GM18858 (cell line): ENCODE measurements at regions not wholly inside any gene's neighbourhood (a gene's known extent, or its start where the extent isn't known, plus 50 kb on each side); places are given as distances from the start of the nearest gene placed in this dataset.

Experiments
- ATAC-seq: cut with Tn5 transposase; IDR thresholded peaks from one replicate; pipeline ENCODE4 v1.9.1; 2021; ENCODE audit not compliant: unreplicated experiment

DNA sequence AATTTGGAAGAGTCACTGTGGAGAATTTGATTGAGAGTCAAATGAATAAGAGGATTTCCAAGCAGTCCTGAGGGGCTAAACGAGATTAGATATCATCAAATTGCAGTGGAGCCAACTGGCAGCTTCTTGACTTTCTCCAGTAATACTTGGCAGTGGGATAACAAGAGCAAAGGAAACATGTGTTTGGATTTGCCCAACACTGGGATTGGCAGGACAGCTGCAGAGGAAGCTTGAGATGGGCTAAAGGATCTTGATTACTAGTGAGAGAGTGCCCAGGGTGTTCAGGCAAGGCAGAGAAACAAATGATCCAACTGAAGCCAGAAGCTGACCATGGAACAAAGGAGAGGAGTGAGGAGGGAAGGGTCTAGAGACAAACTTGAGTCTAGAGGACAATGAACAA, 356.0 kb upstream of the ISL1 start:
- no peak for ATAC-seq

DNA sequence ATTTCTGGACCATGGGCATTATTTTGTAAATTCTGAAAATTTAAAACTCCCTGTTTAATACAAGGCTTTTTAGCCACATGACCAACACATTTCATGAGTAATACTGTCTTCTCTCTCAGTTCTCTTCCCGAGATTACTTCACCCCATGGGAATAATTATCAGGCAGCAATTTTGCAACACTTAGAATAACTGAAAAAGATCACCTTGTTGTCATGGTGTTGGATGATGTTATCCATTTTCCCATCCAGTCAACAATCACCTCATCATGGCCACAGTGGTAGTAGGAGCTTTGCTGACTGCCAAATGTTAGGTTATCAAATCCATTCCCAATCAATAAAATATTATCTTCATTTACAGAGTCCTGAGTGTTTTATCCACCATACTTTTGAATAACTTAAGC, 354.9 kb upstream of the ISL1 start:
- ATAC-seq = no peak

DNA sequence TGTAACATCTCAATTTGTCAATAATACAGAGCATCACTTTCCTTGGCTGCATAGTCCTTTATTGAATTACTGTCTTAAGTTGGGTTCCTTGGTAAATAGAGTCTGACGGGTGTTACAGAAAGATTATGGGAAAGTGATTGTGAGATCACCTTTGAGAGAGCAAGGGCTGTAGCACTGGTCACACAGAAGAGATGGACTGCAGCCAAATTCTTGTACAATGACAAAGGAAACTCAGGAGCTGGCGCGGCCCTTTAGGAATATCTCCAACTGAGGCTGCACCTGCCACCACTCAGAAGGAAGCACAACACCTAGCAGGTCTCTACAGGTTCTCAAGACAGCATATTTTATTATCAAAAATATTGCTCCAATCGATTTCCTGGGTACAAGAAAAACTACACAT, 350.0 kb upstream of the ISL1 start:
- no peak for ATAC-seq

DNA sequence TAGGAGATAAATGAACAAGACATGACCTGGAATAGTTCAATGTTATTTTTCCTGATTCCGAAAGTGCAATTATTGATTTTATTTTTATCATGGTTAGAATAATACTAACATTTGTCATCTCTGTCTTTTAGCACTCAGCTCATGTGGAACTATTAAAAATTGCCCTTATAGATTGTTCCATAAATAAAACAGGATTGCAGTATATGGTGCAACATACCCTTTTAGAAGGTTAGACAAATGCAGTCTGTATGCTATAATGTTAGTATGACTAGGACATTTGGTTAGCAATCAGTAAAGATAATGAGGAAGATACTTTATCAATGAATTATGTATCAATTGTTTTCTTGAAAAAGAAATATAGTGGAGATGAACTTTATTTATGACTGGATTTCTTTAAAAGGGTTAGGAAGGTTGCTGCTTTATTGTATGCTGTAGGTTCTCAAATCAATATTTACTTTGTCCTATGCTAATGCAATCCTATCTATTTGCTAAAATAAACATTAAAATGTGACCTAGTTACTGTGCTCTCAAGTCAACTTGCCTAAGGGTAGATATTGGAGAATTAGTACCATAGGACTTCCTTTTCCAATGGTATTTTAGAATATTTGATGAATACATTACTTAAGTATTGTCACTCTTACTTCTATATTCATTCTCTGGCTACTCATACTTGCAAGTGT, 348.9 kb upstream of the ISL1 start:
- ATAC-seq = no peak

DNA sequence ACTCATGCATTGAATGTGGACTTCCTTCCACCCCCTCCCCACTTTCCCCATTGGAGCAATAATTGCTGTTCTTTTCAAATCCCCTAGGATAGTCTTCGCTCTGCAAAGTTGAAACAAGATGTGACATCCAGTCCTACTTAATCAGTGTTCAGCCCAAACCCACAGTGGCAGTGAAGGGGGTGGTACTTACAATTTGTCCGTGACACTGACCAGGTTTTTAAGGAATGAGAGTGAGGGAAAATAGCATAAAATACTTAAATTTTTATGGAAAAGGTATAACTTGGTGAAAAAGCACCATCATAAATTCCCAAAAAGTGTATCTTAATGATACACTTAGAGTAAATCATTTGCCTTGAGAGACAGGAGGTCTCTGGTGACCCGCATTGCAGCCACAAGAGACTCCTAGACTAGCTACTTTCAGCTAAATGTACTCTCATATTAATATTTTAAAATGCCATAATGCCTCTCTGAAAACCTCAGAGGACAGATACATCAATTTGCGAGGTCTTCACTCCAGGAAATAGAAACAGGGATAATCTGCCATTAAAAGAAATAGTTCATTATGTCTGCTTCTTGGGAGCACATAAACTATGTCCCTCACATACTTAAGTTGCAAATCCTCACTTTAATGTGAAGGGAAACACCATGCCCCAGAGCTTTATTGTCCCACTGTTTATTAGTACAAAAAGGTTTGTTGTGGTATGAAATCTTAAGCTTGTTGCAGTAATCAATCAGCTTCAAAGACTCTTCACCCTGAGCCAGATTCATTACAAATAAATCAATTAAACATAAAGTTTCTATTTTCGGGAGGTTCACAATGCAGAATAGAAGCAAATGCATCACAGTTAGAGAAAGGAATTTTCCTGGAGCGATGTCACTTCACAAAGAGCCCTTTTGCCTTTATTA, 343.6 kb upstream of the ISL1 start:
- ATAC-seq = no peak

DNA sequence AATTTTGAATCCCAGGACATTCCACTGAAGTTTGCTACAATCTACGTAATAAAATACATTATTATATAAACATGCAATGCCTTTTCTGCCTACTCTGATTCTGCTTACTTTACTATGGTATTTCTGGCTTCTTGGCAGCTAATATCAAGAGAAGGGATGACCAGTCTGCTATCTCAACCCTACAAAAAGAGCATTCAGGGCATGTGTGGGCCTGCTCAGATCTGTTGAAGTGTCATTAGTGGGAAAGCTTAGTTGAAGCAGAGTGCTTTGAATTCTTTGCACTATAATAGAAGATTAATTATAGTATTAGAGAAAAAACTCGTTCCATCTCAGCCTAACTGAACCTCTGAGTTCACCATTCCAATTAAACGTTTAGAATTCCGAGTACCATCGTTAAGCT, 339.5 kb upstream of the ISL1 start:
- no peak for ATAC-seq

DNA sequence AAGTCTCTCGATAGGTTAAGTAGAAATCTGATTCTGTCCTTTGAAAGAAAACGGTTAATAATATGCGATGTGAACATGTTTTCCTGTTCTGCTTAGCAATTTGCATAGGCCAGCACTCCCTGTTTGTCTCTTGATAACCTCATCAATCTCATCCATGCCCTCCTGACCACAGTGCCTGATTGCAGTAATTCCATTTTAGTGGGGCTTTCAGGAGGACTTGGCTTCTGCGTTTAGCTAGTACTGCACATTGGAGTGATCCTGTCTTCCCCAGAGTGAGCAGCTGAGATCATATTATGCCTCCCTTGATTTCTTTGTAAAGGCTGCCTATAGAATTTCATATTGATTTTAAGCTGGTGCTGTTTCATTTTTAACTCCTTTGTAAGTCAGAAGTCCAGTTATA, 335.9 kb upstream of the ISL1 start:
- ATAC-seq = no peak

DNA sequence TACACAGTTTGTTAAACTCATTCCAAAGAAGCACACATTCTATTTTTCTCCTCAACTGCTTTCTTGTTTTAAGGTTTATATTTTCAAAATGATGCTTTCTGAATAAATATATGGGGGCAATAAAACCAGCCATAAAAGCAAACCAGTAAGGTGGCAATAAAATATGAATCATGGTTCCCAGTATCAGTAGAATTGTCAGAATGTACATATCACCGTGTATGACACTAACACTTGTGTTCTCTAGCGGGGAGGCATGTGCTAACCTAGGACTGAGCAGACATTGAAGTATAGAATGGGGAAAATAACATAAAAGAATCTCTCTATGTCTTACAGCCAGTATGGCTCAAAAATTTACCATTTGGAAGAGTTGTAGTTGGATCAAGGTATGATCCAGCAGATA, 329.9 kb upstream of the ISL1 start:
- no peak for ATAC-seq

DNA sequence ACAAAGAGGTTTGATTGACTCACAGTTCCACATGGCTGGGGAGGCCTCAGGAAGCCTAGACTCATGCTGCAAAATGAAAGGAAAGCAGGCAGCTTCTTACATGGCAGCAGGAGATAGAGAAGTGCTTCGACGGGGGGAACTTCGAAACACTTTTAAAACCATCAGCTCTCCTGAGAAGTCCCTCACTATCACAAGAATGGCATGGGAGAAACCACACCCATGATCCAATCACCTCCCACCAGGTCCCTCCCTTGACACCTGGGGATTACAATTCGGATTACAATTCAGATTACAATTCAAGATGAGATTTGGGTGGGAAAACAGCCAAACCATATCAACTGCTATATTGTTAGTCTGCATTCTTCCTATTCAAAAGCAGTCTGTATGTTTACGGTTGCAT, 322.3 kb upstream of the ISL1 start:
- ATAC-seq = no peak

DNA sequence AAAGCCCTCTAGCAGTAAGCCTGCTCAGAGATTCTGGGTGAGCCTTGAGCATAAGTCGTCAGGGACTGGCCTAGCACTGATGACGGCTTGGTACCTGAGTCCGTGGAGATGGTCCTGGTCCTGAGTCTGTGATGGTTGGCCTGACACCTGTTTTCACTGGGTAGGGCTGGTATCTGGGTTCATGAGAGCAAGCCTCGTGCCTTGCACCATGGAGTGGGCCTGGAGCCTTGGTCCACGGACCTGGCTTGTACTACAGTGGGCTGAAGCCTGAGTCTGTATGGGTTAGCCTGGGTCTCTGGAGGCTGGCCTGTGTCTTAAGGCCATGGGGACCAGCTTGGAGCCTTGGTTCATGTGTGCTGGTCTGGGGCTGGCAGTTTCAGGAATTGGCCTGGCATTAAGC, 310.3 kb upstream of the ISL1 start:
- no peak for ATAC-seq

DNA sequence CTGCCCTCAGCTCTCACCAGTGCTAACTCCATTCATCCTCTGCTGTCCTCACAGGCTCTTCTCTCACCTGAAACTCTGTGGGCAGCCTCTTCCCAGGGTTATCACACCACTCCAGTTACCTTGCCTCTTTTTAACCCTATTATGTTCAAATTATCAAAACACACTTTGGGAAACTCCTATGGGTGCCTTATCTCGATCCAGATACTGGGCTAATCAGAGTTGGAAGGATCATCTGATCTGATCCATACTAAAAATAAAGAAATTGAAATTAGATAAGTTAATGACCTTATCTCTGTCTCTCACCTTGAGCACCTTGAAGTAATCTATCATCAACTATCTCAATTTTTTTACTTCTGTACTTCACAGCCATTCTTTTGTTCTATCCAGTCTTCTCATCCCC, 300.5 kb upstream of the ISL1 start:
- ATAC-seq = no peak

DNA sequence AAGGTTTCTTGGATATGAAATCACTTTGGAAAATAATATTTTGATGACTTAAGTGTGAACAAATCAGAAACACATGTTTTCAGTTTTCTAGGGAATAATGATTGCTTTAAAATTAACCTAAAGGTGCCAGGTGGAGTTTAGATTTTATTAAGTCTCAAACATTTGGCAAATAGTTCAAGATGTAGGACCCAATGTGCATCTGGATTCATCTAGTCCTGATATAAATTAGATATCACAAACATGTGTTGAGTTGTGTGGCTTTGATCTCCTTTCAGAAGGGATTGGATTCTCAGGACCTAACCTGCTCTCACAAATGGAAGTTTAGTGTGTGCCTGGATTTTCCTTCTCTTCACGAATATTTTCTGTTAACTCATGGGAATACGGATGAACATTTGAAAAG, 291.4 kb upstream of the ISL1 start:
- ATAC-seq = no peak

DNA sequence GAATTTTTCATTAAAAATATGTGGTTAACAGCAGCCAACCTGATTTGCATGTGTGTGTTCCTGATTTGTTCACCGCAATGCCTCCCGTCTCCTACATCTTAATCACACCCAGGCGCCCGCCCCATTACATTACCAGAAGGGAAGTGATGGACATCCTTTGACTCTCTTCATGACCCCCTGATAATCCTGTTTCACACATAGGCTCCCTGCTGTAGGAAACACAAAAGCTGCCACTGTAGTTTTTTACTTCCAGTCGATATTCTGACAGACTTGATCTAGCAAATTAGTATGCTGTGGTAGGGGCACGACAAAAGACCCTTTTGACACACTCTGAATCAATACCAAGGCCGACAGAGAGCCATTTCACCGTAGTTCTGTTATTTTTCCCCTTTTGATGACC, 287.8 kb upstream of the ISL1 start:
- ATAC-seq = no peak

DNA sequence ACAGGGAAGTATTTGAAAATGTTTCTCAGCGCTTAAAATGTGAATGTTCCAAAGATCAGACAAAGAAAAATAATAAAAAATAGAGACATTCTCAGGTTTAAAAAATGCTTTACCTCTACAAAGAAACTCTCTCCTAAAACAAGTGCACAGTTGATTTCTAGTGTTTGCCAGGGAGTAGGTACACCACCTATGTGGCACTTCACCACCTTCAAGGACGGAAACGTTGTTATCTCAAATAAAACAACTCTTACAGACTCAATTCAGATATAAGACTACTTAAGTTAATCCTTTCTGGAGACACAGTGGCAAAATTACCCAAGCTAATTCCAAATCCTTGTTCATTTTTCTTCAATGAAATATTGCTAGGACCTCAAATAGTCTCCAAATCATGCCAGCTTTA, 286.4 kb upstream of the ISL1 start:
- no peak for ATAC-seq

DNA sequence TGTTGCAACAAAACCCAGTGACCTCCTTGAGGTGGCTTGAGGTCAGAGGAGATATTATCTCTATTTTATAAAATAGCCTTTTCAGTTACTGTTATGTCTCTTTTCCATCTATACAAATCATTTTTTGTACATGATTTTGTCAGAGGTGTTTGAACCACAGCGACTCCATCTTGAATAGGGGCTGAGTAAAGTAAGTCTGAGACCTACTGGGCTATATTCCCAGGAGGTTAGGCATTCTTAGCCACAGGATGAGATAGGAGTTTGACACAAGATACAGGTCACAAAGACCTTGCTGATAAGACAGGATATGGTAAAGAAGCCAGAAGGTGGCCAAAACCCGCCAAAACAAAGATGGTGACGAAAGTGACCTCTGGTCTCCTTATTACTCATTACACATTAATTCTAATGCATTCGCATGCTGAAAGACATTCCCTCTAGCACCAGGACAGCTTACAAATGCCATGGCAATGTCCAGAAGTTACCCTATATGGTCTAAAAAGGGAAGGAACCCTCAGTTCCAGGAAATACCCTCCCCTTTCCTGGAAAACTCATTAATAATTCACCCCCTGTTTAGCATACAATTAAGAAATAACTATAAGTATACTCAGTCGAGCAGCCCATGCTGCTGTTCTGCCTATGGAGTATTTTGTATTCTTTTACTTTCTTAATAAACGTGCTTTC, 283.9 kb upstream of the ISL1 start:
- no peak for ATAC-seq

DNA sequence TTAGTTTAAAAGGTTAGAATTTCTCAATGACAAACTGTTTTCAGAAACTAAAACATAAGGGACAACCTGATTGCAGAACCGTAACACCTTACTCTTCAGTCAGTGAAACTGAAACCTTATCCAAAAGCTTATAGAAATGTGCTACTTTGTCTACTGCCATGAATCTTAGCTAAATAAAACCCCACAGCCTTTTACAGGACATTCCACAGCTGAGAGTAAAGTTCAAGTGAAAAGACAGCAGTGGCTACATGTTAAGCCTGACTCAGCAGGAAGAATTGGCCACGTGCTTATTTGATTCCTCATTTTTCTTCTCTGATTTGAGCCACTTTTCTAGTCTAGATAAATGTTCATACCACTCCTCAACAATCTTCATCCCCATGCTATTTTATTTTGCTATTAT, 278.7 kb upstream of the ISL1 start:
- ATAC-seq = no peak

DNA sequence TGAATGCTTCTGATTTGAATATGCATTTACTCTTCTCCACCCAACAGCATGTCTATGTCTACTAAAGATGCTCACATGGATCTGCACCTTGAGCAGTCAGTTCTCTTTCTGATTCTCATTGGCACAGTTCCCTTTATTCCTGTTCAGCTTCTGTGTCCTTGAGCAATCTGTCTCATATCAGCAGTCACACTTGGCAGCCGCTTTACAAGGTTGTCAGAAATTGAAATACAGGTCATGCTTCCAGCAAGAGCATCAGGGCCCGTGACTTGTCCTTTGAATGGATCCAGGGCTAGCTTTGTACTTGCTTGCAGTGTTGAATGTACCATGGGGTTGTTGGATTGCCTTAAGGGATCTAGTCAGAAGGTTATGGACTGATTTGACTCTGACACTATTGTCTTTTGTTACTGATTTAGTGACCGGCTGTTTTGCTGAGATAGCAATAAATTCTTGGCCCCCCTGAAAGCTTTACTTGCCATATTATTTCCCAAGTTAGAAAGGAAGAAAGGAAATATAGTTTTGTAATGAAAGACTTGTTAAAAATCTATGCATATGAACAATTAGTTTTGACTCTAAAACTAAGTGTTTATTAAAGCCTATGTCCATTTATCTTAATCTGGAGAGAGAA, 273.4 kb upstream of the ISL1 start:
- no peak for ATAC-seq

DNA sequence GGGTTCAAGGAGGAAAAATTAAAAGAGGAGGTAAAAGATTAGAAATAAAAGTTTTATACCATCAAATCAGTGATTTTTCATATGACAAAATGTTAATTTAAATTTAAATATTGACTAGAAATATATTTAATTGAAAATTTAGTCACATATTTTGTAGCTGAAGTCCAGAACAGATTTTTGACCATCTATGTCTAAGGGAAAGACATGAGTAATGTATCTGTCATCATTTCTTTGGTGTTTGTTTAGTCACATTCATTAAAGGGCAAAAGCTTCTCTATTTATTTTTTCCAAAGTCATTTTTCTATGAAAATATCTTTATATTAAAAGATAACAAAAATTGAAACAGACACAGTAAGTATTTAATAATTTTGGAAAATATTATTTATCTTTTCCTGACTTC, 252.0 kb upstream of the ISL1 start:
- ATAC-seq = no peak

DNA sequence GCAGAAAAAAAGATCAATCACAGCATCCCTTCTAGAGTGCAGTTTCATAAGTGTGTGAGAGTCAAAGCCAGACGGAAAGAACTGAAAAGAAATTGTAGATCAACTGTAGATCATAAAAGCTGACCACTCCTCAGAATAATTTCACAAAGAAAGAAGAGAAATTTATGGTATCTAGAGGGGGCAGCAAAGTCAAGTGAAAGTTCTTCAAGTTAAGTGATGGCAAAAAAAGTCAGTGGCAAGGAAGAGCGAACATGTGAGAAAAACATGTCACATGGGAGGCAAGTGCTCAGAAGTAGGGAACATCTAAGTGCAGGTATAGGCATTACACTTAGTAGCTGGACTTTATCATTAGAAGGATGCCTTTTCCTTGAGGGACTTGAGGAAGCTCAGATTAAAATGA, 245.1 kb upstream of the ISL1 start:
- no peak for ATAC-seq

DNA sequence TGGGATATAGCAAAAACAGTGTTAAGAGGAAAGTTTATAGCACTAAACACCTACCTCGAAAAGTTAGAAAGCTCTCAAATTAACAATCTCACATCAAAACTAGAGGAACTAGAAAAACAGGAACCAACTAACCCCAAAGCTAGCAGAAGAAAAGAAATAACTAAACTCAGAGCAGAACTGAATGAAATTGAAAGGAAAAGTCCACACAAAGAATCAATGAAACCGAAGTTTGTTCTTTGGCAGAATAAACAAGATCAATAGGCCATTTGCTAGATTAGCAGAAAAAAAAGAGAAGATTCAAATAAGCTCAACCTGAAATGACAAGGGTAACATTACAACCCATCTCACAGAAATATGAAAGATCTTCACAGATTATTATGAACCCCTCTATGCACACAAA, 234.8 kb upstream of the ISL1 start:
- no peak for ATAC-seq

DNA sequence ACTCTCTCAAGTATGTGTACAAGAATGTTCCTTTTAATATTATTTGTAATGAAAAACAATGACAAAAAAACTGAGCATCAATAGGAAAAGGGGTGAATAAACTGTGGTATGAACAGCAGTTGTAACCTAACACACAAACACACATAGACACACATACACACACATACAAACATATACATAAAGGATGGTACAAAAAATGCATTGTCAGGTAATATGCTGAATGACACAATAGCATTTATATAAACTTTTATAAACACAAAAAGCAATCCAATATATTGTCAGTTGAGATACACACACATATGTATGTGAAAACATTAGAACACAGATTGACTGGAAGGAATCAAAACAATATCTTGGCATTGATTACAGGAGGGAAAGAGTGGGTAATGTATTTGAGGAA, 227.0 kb upstream of the ISL1 start:
- no peak for ATAC-seq

DNA sequence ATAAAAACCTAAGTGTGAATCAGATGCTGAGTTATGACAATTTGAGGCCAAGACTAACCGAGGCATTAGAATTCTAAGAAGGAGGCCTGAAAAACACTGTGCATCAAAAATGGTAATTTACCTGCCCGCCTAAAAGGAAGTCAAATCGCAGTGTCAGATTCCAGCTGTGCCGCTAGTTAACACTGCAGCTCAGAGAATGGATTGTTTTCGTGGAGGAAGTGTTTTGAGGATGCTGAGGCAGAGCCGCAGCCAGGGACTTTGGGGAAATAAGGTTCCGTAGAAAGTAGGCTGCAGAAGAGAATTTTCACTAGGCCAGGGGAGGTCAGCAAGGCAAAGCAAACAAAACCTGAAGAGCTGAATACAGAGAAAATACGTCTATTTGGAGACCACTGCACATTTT, 226.4 kb upstream of the ISL1 start:
- no peak for ATAC-seq
